ENCODE measurements at regions not wholly inside any gene's neighbourhood (a gene's known extent, or its start where the extent isn't known, plus 50 kb on each side); places are given as distances from the start of the nearest gene placed in this dataset.
"Not testable (repeated sequence)": the region's sequence is repeated elsewhere in the genome, so short reads cannot be mapped to it uniquely, and the experiment has no call there.

- no peak for DNase-seq
Measured at GRCh38 chr6:126967296-126968005, 151.0 kb upstream of the RSPO3 start.

- no peak for DNase-seq
Measured at GRCh38 chr6:126976253-126976797, 142.1 kb upstream of the RSPO3 start.

- DNase-seq: no peak
Measured at GRCh38 chr6:126983779-126984178, 134.7 kb upstream of the RSPO3 start.

GRCh38 chr6:126988125-126988524 lies 130.3 kb upstream of the RSPO3 start:
- DNase-seq: not testable (repeated sequence)

- DNase-seq: no peak
Measured at GRCh38 chr6:127000631-127001030, 117.8 kb upstream of the RSPO3 start.

- no peak for DNase-seq
Measured at GRCh38 chr6:127013865-127014264, 104.6 kb upstream of the RSPO3 start.

- no peak for DNase-seq
Measured at GRCh38 chr6:127015858-127016257, 102.6 kb upstream of the RSPO3 start.

- DNase-seq: no peak
Measured at GRCh38 chr6:127019828-127020227, 98.6 kb upstream of the RSPO3 start.

- peak in 7 of 56 donors; percentile 0 to 12 (median 2) for DNase-seq
Measured at GRCh38 chr6:127022302-127022701, 96.2 kb upstream of the RSPO3 start.

- no peak for DNase-seq
Measured at GRCh38 chr6:127023001-127023778, 95.3 kb upstream of the RSPO3 start.

- no peak for DNase-seq
Measured at GRCh38 chr6:127026247-127026646, 92.2 kb upstream of the RSPO3 start.

- DNase-seq: no peak
Measured at GRCh38 chr6:127030111-127030510, 88.4 kb upstream of the RSPO3 start.

- no peak for DNase-seq
Measured at GRCh38 chr6:127030836-127031235, 87.6 kb upstream of the RSPO3 start.

GRCh38 chr6:127031511-127031910 lies 87.0 kb upstream of the RSPO3 start:
- no peak for DNase-seq

- DNase-seq: no peak
Measured at GRCh38 chr6:127032971-127033370, 85.5 kb upstream of the RSPO3 start.

GRCh38 chr6:127051571-127052260 lies 66.8 kb upstream of the RSPO3 start:
- DNase-seq: no peak

- DNase-seq: no peak
Measured at GRCh38 chr6:127053032-127053874, 65.2 kb upstream of the RSPO3 start.

GRCh38 chr6:127053875-127054235 lies 64.6 kb upstream of the RSPO3 start:
- DNase-seq: no peak

GRCh38 chr6:127058027-127058426 lies 60.4 kb upstream of the RSPO3 start:
- DNase-seq: no peak

GRCh38 chr6:127058936-127059335 lies 59.5 kb upstream of the RSPO3 start:
- no peak for DNase-seq
